ENCODE measurements at regions not wholly inside any gene's neighbourhood (a gene's known extent, or its start where the extent isn't known, plus 50 kb on each side); places are given as distances from the start of the nearest gene placed in this dataset.

GRCh38 chr21:23950344-23950743 is 1656.9 kb downstream of the MRPL39 start:
- TF ChIP-seq CTCF (IDR thresholded peaks at IDR 0.05) (no peak), EP300 (IDR thresholded peaks at IDR 0.05) (no peak), POLR2A (IDR thresholded peaks at IDR 0.05) (no peak), POLR2AphosphoS5 (IDR thresholded peaks at IDR 0.05) (no peak)
